OCI-LY1 (cell line): ENCODE measurements at regions not wholly inside any gene's neighbourhood (a gene's known extent, or its start where the extent isn't known, plus 50 kb on each side); places are given as distances from the start of the nearest gene placed in this dataset.

Experiments
- H2AFZ ChIP-seq: fragments of 200-600 bp; sonication (generic), shearing (Covaris generic); 2 replicates; pipeline ENCODE4 v1.6.0; 2014; ENCODE audit warnings: antibody characterized with exemption, mild to moderate bottlenecking, low read length
- H3F3A ChIP-seq: fragments of 200-600 bp; sonication (generic), shearing (Covaris generic); 2 replicates; pipeline ENCODE4 v1.6.0; 2014; ENCODE audit warnings: mild to moderate bottlenecking, antibody characterized with exemption, low read length, moderate library complexity; ENCODE audit not compliant: insufficient read depth
- H3K27ac ChIP-seq: fragments of 200-600 bp; sonication (generic); 2 replicates; pipeline ENCODE4 v1.5.1; 2014; ENCODE audit warnings: low read length, mixed run types, mild to moderate bottlenecking, low read depth; ENCODE audit not compliant: poor library complexity, severe bottlenecking
- H3K27me3 ChIP-seq: fragments of 200-600 bp; sonication (generic); 2 replicates; pipeline ENCODE4 v1.6.0; 2014; ENCODE audit warnings: antibody characterized with exemption, mild to moderate bottlenecking, low read length, moderate library complexity; ENCODE audit not compliant: insufficient read depth
- H3K36me3 ChIP-seq: fragments of 200-600 bp; sonication (generic); 2 replicates; pipeline ENCODE4 v1.6.1; 2014; ENCODE audit warnings: mild to moderate bottlenecking, antibody characterized with exemption, low read length, moderate library complexity, mixed read lengths; ENCODE audit not compliant: insufficient read depth
- H3K4me1 ChIP-seq: fragments of 200-600 bp; sonication (generic); 2 replicates; pipeline ENCODE4 v1.5.1; 2014; ENCODE audit warnings: mild to moderate bottlenecking, low read length, moderate library complexity; ENCODE audit not compliant: insufficient read depth, severe bottlenecking
- H3K4me2 ChIP-seq: fragments of 200-600 bp; sonication (generic), shearing (Covaris generic); 2 replicates; pipeline ENCODE4 v1.6.1; 2014; ENCODE audit warnings: low read length
- H3K4me3 ChIP-seq: fragments of 200-600 bp; sonication (generic); 2 replicates; pipeline ENCODE4 v1.5.1; 2014; ENCODE audit warnings: low read length, low read depth, mild to moderate bottlenecking, mixed read lengths; ENCODE audit not compliant: poor library complexity, severe bottlenecking
- H3K79me2 ChIP-seq: fragments of 200-600 bp; shearing (Covaris generic); 2 replicates; pipeline ENCODE4 v1.6.1; 2016; ENCODE audit warnings: mixed run types, low read length, mixed read lengths; ENCODE audit not compliant: insufficient read depth
- H3K9ac ChIP-seq: fragments of 200-600 bp; sonication (generic), shearing (Covaris generic); 2 replicates; pipeline ENCODE4 v1.6.1; 2014; ENCODE audit warnings: mild to moderate bottlenecking, low read length, mixed read lengths
- H3K9me2 ChIP-seq: fragments of 200-600 bp; sonication (generic), shearing (Covaris generic); 2 replicates; pipeline ENCODE4 v1.6.1; 2014; ENCODE audit warnings: low read depth, mild to moderate bottlenecking, low read length, mixed read lengths
- H3K9me3 ChIP-seq: fragments of 200-600 bp; shearing (Covaris generic); 2 replicates; pipeline ENCODE4 v1.6.1; 2014; ENCODE audit warnings: low read length, mixed read lengths
- H4K20me1 ChIP-seq: fragments of 200-600 bp; sonication (generic), shearing (Covaris generic); 2 replicates; pipeline ENCODE4 v1.6.0; 2016; ENCODE audit warnings: mild to moderate bottlenecking, low read length; ENCODE audit not compliant: insufficient read depth
- CTCF ChIP-seq: fragments of 200-600 bp; sonication (generic), shearing (Covaris generic); IDR thresholded peaks from 2 replicates; pipeline ENCODE4 v1.5.1; 2017; ENCODE audit warnings: mild to moderate bottlenecking, antibody characterized with exemption, low read length, moderate library complexity, mixed read lengths
- EZH2 ChIP-seq: fragments of 200-600 bp; sonication (generic), shearing (Covaris generic); IDR thresholded peaks from 2 replicates; pipeline ENCODE4 v1.8.0; 2017; ENCODE audit warnings: borderline replicate concordance, mixed run types, mild to moderate bottlenecking, antibody characterized with exemption, low read length, moderate library complexity, mixed read lengths

GRCh38 chr5:102594192-102594591 is 95.4 kb upstream of the SLCO6A1 start:
- Histone ChIP-seq H3K27ac (no peak overlapping the region), H3K79me2 (no peaks in the 10 kb centered on the region), H3K9me2 (no peaks in the 10 kb centered on the region), H3K9ac (no peak overlapping the region), H3K36me3 (no peaks in the 10 kb centered on the region), H3K9me3 (no peaks in the 10 kb centered on the region), H3K4me3 (no peak overlapping the region), H3K4me1 (no peaks in the 10 kb centered on the region), H2AFZ (no peak overlapping the region), H3K4me2 (no peak overlapping the region), H3F3A (no peaks in the 10 kb centered on the region), H3K27me3 (no peaks in the 10 kb centered on the region), H4K20me1 (no peaks in the 10 kb centered on the region)
- TF ChIP-seq CTCF (no peak), EZH2 (no peak)

GRCh38 chr5:102595332-102595731 is 96.5 kb upstream of the SLCO6A1 start:
- no peaks in the 10 kb centered on the region for H3K79me2 ChIP-seq
- no peak overlapping the region for H2AFZ ChIP-seq
- no peak overlapping the region for H3K4me2 ChIP-seq
- no peaks in the 10 kb centered on the region for H3K36me3 ChIP-seq
- no peak overlapping the region for H3K4me3 ChIP-seq
- no peaks in the 10 kb centered on the region for H3F3A ChIP-seq
- H3K27me3 ChIP-seq, result no peaks in the 10 kb centered on the region
- no peaks in the 10 kb centered on the region for H3K9me2 ChIP-seq
- no peaks in the 10 kb centered on the region for H4K20me1 ChIP-seq
- H3K27ac ChIP-seq, result no peak overlapping the region
- H3K9ac ChIP-seq, result no peak overlapping the region
- TF ChIP-seq CTCF (no peak), EZH2 (no peak)
- no peaks in the 10 kb centered on the region for H3K4me1 ChIP-seq
- no peaks in the 10 kb centered on the region for H3K9me3 ChIP-seq

GRCh38 chr5:102596113-102596512 is 97.3 kb upstream of the SLCO6A1 start:
- no peaks in the 10 kb centered on the region for H4K20me1 ChIP-seq
- H3K4me3 ChIP-seq, result no peak overlapping the region
- H3K27ac ChIP-seq, result no peak overlapping the region
- H3K27me3 ChIP-seq, result no peaks in the 10 kb centered on the region
- H3K9me3 ChIP-seq, result no peaks in the 10 kb centered on the region
- H3K4me2 ChIP-seq, result no peak overlapping the region
- H3K79me2 ChIP-seq, result no peaks in the 10 kb centered on the region
- no peak overlapping the region for H2AFZ ChIP-seq
- H3K4me1 ChIP-seq, result no peaks in the 10 kb centered on the region
- TF ChIP-seq EZH2, result no peak
- H3F3A ChIP-seq, result no peaks in the 10 kb centered on the region
- H3K9me2 ChIP-seq, result no peaks in the 10 kb centered on the region
- no peaks in the 10 kb centered on the region for H3K36me3 ChIP-seq
- no peak overlapping the region for H3K9ac ChIP-seq

- Histone ChIP-seq H3K36me3 (no peaks in the 10 kb centered on the region), H3K79me2 (no peaks in the 10 kb centered on the region), H3K9me2 (no peaks in the 10 kb centered on the region), H3K4me3 (no peak overlapping the region), H3K27me3 (no peaks in the 10 kb centered on the region), H3K9me3 (no peaks in the 10 kb centered on the region), H3F3A (no peaks in the 10 kb centered on the region), H4K20me1 (no peaks in the 10 kb centered on the region), H3K4me2 (no peak overlapping the region), H3K9ac (no peak overlapping the region), H2AFZ (no peak overlapping the region), H3K4me1 (no peaks in the 10 kb centered on the region), H3K27ac (no peak overlapping the region)
- no peak for TF ChIP-seq EZH2
- no peak for TF ChIP-seq CTCF
Measured at GRCh38 chr5:102596951-102597350, 98.2 kb upstream of the SLCO6A1 start.
